Activated CD8-positive, alpha-beta T cell treated with anti-CD3 and anti-CD28 coated beads for 36 hours (primary cell): ENCODE measurements at regions not wholly inside any gene's neighbourhood (a gene's known extent, or its start where the extent isn't known, plus 50 kb on each side); places are given as distances from the start of the nearest gene placed in this dataset.
"Not testable (repeated sequence)": the region's sequence is repeated elsewhere in the genome, so short reads cannot be mapped to it uniquely, and the experiment has no call there.

ENCODE experiments used
- ATAC-seq: fragments of 200-7000 bp; cut with Tn5 transposase; one replicate; pipeline ENCODE4 v1.10.0; 2021; ENCODE audit warnings: mild to moderate bottlenecking, moderate library complexity
- CTCF ChIA-PET: fragments of 350-600 bp; sonication (Branson Sonifier 250); formaldehyde crosslinking; loops from one replicate; lab custom pipeline; 2021; ENCODE audit warnings: antibody characterized with exemption; lab: Charles Lee
- POLR2A ChIA-PET: fragments of 350-600 bp; sonication (Branson Sonifier 250); formaldehyde crosslinking; loops from one replicate; lab custom pipeline; 2021; ENCODE audit warnings: antibody characterized with exemption; lab: Charles Lee
- DNase-seq: peaks from one replicate; pipeline ENCODE4 v3.0.0-alpha.2; 2020
- H3K27ac Mint-ChIP-seq: one replicate; pipeline ENCODE4 v1.8.0; 2021; ENCODE audit warnings: mild to moderate bottlenecking, mixed read lengths
- H3K27me3 Mint-ChIP-seq: one replicate; pipeline ENCODE4 v1.8.0; 2021; ENCODE audit warnings: mixed read lengths
- H3K36me3 Mint-ChIP-seq: one replicate; pipeline ENCODE4 v1.8.0; 2021; ENCODE audit warnings: low read depth, mixed read lengths
- H3K4me1 Mint-ChIP-seq: one replicate; pipeline ENCODE4 v1.8.0; 2021; ENCODE audit warnings: low read depth, mixed read lengths
- H3K4me3 Mint-ChIP-seq: one replicate; pipeline ENCODE4 v1.8.0; 2021; ENCODE audit warnings: mild to moderate bottlenecking, moderate library complexity, mixed read lengths
- H3K9me3 Mint-ChIP-seq: one replicate; pipeline ENCODE4 v1.8.0; 2021; ENCODE audit warnings: mixed read lengths
- intact Hi-C: fragments of 100-400 bp; cut with micrococcal nuclease; formaldehyde crosslinking; loops from one replicate; pipeline ENCODE4 v1.10.0; 2022

- DNase-seq, H3K36me3 Mint-ChIP-seq, intact Hi-C loops, H3K27me3 Mint-ChIP-seq, H3K9me3 Mint-ChIP-seq, H3K27ac Mint-ChIP-seq, H3K4me3 Mint-ChIP-seq, CTCF ChIA-PET, POLR2A ChIA-PET, H3K4me1 Mint-ChIP-seq, ATAC-seq: not testable (repeated sequence)
Observed at GRCh38 chr10:47578547-47578946, 55.1 kb upstream of the AGAP9 start.
